SK-N-SH (cell line): ENCODE measurements at regions not wholly inside any gene's neighbourhood (a gene's known extent, or its start where the extent isn't known, plus 50 kb on each side); places are given as distances from the start of the nearest gene placed in this dataset.

Experiments
- CHD2 ChIP-seq: fragments of 150-350 bp; IDR thresholded peaks from 2 replicates; pipeline ENCODE4 v1.6.1; 2018; ENCODE audit warnings: low read length; ENCODE audit not compliant: partially characterized antibody
- CTCF ChIP-seq: fragments of 200-600 bp; sonication (generic); IDR thresholded peaks from 2 replicates; pipeline ENCODE4 v1.6.1; 2017; ENCODE audit warnings: antibody characterized with exemption, mild to moderate bottlenecking, moderate library complexity
- EP300 ChIP-seq, 2 experiments: IDR thresholded peaks; 2 replicates each; pipeline versions ENCODE4 v1.4.0 to v1.6.1; 2012; ENCODE audit warnings: borderline replicate concordance in 1 of 2, low read depth in 1 of 2, low read length in 1 of 2
- MEF2A ChIP-seq: IDR thresholded peaks from 2 replicates; pipeline ENCODE4 v1.4.0; 2012; ENCODE audit warnings: low read depth, borderline replicate concordance
- MXI1 ChIP-seq: IDR thresholded peaks from 2 replicates; pipeline ENCODE4 v1.6.1; 2012; ENCODE audit warnings: mild to moderate bottlenecking, low read depth, low read length, improper control_type of control experiment
- POLR2AphosphoS5 ChIP-seq: IDR thresholded peaks from 2 replicates; pipeline ENCODE4 v1.6.1; 2012; ENCODE audit warnings: low read depth, low read length
- TAF1 ChIP-seq: IDR thresholded peaks from 2 replicates; pipeline ENCODE4 v1.6.1; 2012; ENCODE audit warnings: low read depth, mild to moderate bottlenecking, low read length, moderate library complexity, borderline replicate concordance
- TF ChIP-seq, protein P1 (sequence below): IDR thresholded peaks from 2 replicates; pipeline ENCODE4 v1.6.1; 2012; ENCODE audit warnings: mild to moderate bottlenecking, low read depth, low read length, moderate library complexity

GRCh38 chr5:5039918-5040317 is 100.2 kb upstream of the ADAMTS16 start:
- TF ChIP-seq EP300 (IDR thresholded peaks at IDR 0.05; ENCODE audit: borderline replicate concordance in 1 of 2, low read depth in 1 of 2, low read length in 1 of 2) (no peak), TAF1 (no peak), MXI1 (no peak), CTCF (no peak), MEF2A (no peak), POLR2AphosphoS5 (no peak), CHD2 (no peak)
- TF ChIP-seq, protein P1, sequence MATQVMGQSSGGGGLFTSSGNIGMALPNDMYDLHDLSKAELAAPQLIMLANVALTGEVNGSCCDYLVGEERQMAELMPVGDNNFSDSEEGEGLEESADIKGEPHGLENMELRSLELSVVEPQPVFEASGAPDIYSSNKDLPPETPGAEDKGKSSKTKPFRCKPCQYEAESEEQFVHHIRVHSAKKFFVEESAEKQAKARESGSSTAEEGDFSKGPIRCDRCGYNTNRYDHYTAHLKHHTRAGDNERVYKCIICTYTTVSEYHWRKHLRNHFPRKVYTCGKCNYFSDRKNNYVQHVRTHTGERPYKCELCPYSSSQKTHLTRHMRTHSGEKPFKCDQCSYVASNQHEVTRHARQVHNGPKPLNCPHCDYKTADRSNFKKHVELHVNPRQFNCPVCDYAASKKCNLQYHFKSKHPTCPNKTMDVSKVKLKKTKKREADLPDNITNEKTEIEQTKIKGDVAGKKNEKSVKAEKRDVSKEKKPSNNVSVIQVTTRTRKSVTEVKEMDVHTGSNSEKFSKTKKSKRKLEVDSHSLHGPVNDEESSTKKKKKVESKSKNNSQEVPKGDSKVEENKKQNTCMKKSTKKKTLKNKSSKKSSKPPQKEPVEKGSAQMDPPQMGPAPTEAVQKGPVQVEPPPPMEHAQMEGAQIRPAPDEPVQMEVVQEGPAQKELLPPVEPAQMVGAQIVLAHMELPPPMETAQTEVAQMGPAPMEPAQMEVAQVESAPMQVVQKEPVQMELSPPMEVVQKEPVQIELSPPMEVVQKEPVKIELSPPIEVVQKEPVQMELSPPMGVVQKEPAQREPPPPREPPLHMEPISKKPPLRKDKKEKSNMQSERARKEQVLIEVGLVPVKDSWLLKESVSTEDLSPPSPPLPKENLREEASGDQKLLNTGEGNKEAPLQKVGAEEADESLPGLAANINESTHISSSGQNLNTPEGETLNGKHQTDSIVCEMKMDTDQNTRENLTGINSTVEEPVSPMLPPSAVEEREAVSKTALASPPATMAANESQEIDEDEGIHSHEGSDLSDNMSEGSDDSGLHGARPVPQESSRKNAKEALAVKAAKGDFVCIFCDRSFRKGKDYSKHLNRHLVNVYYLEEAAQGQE: no peak
